Right lung (tissue), 2 donors: ENCODE measurements at regions not wholly inside any gene's neighbourhood (a gene's known extent, or its start where the extent isn't known, plus 50 kb on each side); places are given as distances from the start of the nearest gene placed in this dataset.
A peak's percentile ranks its signal among the peaks of the same experiment; 100 is the strongest.

Experiments used
- DNase-seq, 2 donors: peaks; one replicate each; pipeline ENCODE4 v3.0.0-alpha.2; 2013

- DNase-seq = no peak
These were observed 145.3 kb upstream of the RHOBTB1 start for GRCh38 chr10:61089251-61089650.

GRCh38 chr10:61084493-61084892 lies 140.5 kb upstream of the RHOBTB1 start:
- no peak for DNase-seq

DNA sequence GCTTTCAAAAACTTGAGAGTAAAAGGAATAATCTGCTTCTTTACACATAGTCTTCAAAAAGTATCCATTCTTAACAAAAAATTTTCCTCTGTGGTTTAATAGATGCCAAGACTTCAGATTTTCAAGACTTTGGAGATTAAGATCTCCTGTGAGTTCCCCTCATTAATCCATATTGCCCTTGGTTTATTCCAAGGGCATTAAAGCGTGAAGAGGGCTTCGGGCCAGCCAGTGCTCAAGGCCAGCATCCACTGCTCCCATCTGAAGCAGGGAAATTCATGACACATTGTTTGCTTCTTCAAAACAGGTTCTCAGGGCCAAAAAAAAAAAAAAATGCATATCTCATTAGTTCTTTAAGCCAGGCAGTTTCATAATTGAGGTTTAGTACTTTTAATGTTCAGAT lies 137.3 kb upstream of the RHOBTB1 start:
- peak; percentile 71 to 72 for DNase-seq

GRCh38 chr10:61078542-61079275 lies 134.7 kb upstream of the RHOBTB1 start:
- DNase-seq = peak; percentile 81 to 88

DNA sequence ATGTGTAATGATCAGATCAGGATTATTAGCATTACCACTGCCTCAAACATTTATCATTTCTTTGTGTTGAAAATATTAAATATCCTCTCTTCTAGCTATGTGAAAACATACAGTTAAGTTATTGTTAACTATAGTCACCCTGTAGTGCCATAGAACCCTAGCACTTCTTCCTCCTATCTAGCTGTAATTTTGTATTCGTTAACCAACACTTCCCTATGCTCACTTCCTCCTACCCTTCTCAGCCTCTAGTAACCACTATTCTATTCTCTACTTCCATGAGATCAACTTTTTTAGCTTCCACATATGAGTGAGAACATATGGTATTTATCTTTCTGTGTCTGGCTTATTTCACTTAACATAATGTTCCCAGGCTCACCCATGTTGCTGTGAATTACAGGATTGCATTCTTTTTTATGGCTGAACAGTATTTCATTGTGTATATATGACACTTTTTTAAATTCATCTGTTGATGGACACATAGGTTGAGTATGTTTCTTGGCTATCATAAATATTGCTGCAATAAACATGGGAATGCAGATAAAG lies 132.7 kb upstream of the RHOBTB1 start:
- no peak for DNase-seq

GRCh38 chr10:61073391-61073790 lies 129.4 kb upstream of the RHOBTB1 start:
- no peak for DNase-seq

- no peak for DNase-seq
These were observed 127.6 kb upstream of the RHOBTB1 start for GRCh38 chr10:61071580-61071979.

GRCh38 chr10:61068471-61068870 lies 124.5 kb upstream of the RHOBTB1 start:
- DNase-seq = no peak

DNA sequence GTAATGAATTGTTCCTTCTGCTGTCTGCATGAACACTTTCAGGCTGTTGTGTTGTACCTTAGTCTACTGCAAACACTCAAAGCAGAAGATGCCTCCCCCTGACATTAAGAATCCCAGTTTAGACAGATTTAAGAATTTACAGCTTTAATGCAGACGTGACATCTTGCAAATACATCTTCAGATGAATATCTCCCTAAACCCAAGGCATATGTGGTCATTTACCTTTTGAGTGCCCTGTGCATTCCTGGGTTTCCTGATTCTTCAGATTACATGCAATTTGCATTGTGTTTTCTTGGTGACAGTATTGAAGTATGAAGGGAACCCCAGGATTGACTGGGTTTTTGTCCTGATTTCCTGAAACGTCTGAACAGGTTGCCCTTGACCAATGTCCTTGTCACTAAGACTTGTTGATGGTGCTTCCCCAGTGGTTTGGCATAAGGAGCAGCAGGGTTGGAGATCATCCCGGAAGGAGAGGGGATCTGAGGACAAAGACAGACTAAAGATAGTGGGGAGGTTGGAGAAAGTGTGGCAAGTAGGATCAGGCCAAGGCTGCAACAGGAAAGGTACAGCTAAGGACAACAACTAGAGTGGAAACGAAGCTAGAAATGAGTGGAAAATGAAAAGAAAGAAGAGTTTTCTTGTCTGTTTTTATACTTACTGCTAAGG lies 123.8 kb upstream of the RHOBTB1 start:
- no peak for DNase-seq

GRCh38 chr10:61066661-61067344 lies 122.8 kb upstream of the RHOBTB1 start:
- no peak for DNase-seq

- DNase-seq = no peak
These were observed 121.1 kb upstream of the RHOBTB1 start for GRCh38 chr10:61065051-61065450.

- DNase-seq = no peak
These were observed 120.4 kb upstream of the RHOBTB1 start for GRCh38 chr10:61064356-61064755.

DNA sequence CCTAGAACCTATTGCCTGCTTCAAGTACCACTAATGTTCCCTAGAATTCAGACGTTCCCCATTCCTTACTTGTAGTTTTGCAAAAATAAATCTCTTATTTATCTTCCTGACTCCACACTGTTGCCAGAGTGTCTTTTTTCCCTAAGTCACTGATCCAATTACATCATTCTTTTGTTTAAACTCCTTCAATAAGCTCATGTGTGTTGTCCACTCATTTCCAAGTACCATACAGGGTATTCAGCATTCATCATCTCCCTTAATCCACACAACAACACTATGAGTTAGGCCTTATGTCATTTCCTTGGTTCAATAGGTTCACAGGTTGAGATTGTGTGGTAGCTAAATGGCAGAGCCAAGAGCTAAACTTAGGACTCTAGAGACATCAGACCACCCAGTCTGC lies 119.9 kb upstream of the RHOBTB1 start:
- DNase-seq = no peak

- DNase-seq = peak; percentile 52 to 69
These were observed 119.0 kb upstream of the RHOBTB1 start for GRCh38 chr10:61063034-61063433.

- DNase-seq = no peak
These were observed 118.0 kb upstream of the RHOBTB1 start for GRCh38 chr10:61061923-61062504.

GRCh38 chr10:61059636-61060035 lies 115.7 kb upstream of the RHOBTB1 start:
- DNase-seq = no peak

GRCh38 chr10:61052469-61053205 lies 108.7 kb upstream of the RHOBTB1 start:
- no peak for DNase-seq

DNA sequence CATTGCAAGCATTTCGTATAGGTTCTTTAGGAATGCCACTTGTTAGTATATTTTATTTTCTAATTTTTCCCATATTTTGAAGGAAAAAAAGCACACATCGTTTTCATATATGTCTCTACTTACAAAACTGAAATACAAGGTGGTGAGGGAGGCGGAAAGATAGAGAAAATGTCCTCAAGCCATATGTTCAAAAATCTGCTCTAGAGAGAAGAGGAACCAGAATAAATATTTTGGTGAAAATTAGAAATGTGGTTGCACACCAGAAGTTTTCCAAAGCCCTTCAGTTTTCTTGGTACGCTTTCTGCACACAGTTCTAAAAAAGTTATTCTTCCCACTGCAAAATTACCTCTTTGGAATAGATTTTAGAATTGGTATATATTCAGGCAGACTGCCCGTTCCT lies 107.4 kb upstream of the RHOBTB1 start:
- no peak for DNase-seq

DNA sequence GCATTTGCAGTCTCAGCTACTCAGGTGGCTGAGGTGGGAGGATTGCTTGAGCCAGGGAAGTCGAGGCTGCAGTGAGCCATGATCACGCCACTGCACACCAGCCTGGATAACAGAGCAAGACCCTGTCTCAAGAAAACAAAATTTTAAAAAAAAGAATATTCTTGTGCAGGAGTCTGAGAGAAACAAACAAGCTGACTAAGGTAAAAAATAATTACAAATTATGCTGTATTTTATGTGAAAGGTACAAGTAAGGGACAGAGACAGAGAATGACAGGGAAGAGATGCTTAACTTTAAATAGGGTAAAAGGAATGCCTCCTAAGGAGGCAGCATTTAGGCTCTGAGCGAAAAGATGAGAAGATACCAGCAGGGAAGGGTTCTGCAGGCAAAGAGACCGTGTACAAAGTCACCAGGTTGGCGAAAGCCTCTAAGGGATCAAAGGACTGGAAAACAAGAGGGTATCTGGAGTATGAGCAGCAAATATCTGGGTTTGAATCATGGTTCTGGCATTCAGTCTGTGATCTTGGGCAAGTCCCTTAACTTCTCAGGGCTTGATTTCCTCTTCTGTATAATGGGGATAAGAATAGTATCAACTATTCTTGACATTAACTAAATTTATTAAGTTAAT lies 106.2 kb upstream of the RHOBTB1 start:
- DNase-seq = no peak

DNA sequence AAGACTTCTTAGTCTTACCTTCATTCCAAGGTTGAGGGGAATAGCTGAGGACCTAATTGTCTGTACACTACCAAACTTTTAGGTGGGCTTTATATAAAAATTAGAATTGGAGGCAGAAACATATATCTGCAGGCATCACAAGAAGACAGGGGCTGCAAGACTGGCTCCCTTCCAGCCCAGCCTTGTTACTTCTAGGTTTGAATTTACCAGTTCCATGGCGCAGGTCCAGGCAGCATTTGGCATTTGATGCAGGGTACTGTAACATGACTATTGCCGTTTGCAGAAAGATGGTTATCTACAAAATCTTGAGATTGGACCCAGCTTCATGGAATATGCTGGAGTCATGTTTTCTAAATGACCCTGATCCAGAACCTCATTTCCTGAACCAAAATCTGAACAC lies 105.4 kb upstream of the RHOBTB1 start:
- DNase-seq = no peak
